ENCODE measurements at regions not wholly inside any gene's neighbourhood (a gene's known extent, or its start where the extent isn't known, plus 50 kb on each side); places are given as distances from the start of the nearest gene placed in this dataset.
"Not testable (repeated sequence)": the region's sequence is repeated elsewhere in the genome, so short reads cannot be mapped to it uniquely, and the experiment has no call there.

GRCh38 chr13:101003566-101003965, 329.0 kb upstream of the TMTC4 start:
- DNase-seq (ENCODE audit: low spot score) = no peak

GRCh38 chr13:100989392-100989791, 314.8 kb upstream of the TMTC4 start:
- no peak for DNase-seq (ENCODE audit: low spot score)

- DNase-seq (ENCODE audit: low spot score) = no peak
Measured at GRCh38 chr13:100988921-100989320, 314.3 kb upstream of the TMTC4 start.

- no peak for DNase-seq (ENCODE audit: low spot score)
Measured at GRCh38 chr13:100987948-100988347, 313.4 kb upstream of the TMTC4 start.

- DNase-seq (ENCODE audit: low spot score) = no peak
Measured at GRCh38 chr13:100986571-100986970, 312.0 kb upstream of the TMTC4 start.

- no peak for DNase-seq (ENCODE audit: low spot score)
Measured at GRCh38 chr13:100984085-100984705, 309.6 kb upstream of the TMTC4 start.

- no peak for DNase-seq (ENCODE audit: low spot score)
Measured at GRCh38 chr13:100983111-100983510, 308.5 kb upstream of the TMTC4 start.

GRCh38 chr13:100980171-100980570, 305.6 kb upstream of the TMTC4 start:
- no peak for DNase-seq (ENCODE audit: low spot score)

GRCh38 chr13:100977841-100978240, 303.2 kb upstream of the TMTC4 start:
- DNase-seq (ENCODE audit: low spot score) = no peak

- DNase-seq (ENCODE audit: low spot score) = no peak
Measured at GRCh38 chr13:100976993-100977392, 302.4 kb upstream of the TMTC4 start.

GRCh38 chr13:100975666-100976065, 301.1 kb upstream of the TMTC4 start:
- DNase-seq (ENCODE audit: low spot score) = not testable (repeated sequence)

GRCh38 chr13:100962585-100962984, 288.0 kb upstream of the TMTC4 start:
- DNase-seq (ENCODE audit: low spot score) = no peak

GRCh38 chr13:100961186-100961585, 286.6 kb upstream of the TMTC4 start:
- no peak for DNase-seq (ENCODE audit: low spot score)

- DNase-seq (ENCODE audit: low spot score) = no peak
Measured at GRCh38 chr13:100958831-100959230, 284.2 kb upstream of the TMTC4 start.

GRCh38 chr13:100957741-100958140, 283.1 kb upstream of the TMTC4 start:
- no peak for DNase-seq (ENCODE audit: low spot score)

GRCh38 chr13:100954430-100955305, 280.1 kb upstream of the TMTC4 start:
- no peak for DNase-seq (ENCODE audit: low spot score)

GRCh38 chr13:100951016-100951415, 276.4 kb upstream of the TMTC4 start:
- no peak for DNase-seq (ENCODE audit: low spot score)

GRCh38 chr13:100948937-100949336, 274.3 kb upstream of the TMTC4 start:
- not testable (repeated sequence) for DNase-seq (ENCODE audit: low spot score)

- DNase-seq (ENCODE audit: low spot score) = no peak
Measured at GRCh38 chr13:100946588-100946987, 272.0 kb upstream of the TMTC4 start.

GRCh38 chr13:100944791-100945345, 270.3 kb upstream of the TMTC4 start:
- no peak for DNase-seq (ENCODE audit: low spot score)

GRCh38 chr13:100942742-100943141, 268.1 kb upstream of the TMTC4 start:
- no peak for DNase-seq (ENCODE audit: low spot score)

All from HT-29 (cell line).